Esophagus muscularis mucosa (tissue), 4 donors: ENCODE measurements at regions not wholly inside any gene's neighbourhood (a gene's known extent, or its start where the extent isn't known, plus 50 kb on each side); places are given as distances from the start of the nearest gene placed in this dataset.

Experiments
- DNase-seq: peaks from one replicate; pipeline ENCODE4 v3.0.0-alpha.2; 2017; ENCODE audit errors: extremely low spot score
- H3K27ac ChIP-seq, 4 donors: fragments of 200-600 bp; sonication (generic); replicated peaks in 1 of 4; 1 replicate in 3 of 4; 2 replicates in 1 of 4; pipeline ENCODE4 v1.5.1; 2016 to 2019; ENCODE audit warnings: mild to moderate bottlenecking in 1 of 4
- H3K27me3 ChIP-seq, 4 donors: fragments of 200-600 bp; sonication (generic); one replicate each; pipeline versions ENCODE4 v1.5.1 to v1.6.0; 2016 to 2019
- H3K36me3 ChIP-seq, 4 donors: fragments of 200-600 bp; sonication (generic); one replicate each; pipeline ENCODE4 v1.5.1; 2016 to 2019
- H3K4me1 ChIP-seq, 4 donors: fragments of 200-600 bp; sonication (generic); one replicate each; pipeline ENCODE4 v1.5.1; 2016 to 2019
- H3K4me3 ChIP-seq, 4 donors: fragments of 200-600 bp; sonication (generic); 1 replicate in 2 of 4; 2 replicates in 2 of 4; pipeline ENCODE4 v1.5.1; 2016 to 2019; ENCODE audit warnings: mild to moderate bottlenecking in 4 of 4, moderate library complexity in 1 of 4
- H3K9me3 ChIP-seq, 4 donors: fragments of 200-600 bp; sonication (generic); 1 replicate in 3 of 4; 2 replicates in 1 of 4; pipeline ENCODE4 v1.5.1; 2016 to 2019
- CTCF ChIP-seq, 3 experiments: fragments of 200-600 bp in 2 of 3; fragments of 450-650 bp in 1 of 3; sonication (generic) in 2 of 3; IDR thresholded peaks; one replicate each; pipeline ENCODE4 v1.5.1; 2017 to 2019; ENCODE audit warnings: antibody characterized with exemption in 3 of 3, mild to moderate bottlenecking in 2 of 3, moderate library complexity in 1 of 3
- EP300 ChIP-seq: sonication (generic); formaldehyde crosslinking; IDR thresholded peaks from one replicate; pipeline ENCODE4 v1.6.1; 2017; ENCODE audit warnings: antibody characterized with exemption
- POLR2A ChIP-seq: fragments of 450-650 bp; IDR thresholded peaks from one replicate; pipeline ENCODE4 v1.6.1; 2017; ENCODE audit warnings: antibody characterized with exemption, moderate library complexity, mild to moderate bottlenecking, low read depth
- POLR2AphosphoS5 ChIP-seq, 2 donors: sonication (generic); formaldehyde crosslinking; IDR thresholded peaks; one replicate each; pipeline ENCODE4 v1.6.1; 2017; ENCODE audit warnings: antibody characterized with exemption in 2 of 2
- WGBS: methylation state at CpG from one replicate; pipeline ENCODE4 v1.1.5; 2018; 5-methylcytosine and 5-hydroxymethylcytosine counted together
- intact Hi-C: fragments of 100-400 bp; cut with DNase I; formaldehyde crosslinking; loops from one replicate; pipeline ENCODE4 v1.15.1; 2023
- small RNA-seq, 3 donors: library from RNA; depleted of rRNA; stranded (forward); fragments of <200 nt; gene quantifications; one replicate each; pipeline ENCODE3, GENCODE V24; 2016

GRCh38 chr18:35919179-35919578 lies 53.3 kb upstream of the RMP24 start:
- whole genome bisulfite sequencing, result 84% methylated on average over 2 of the region's 2 CpGs
- no peak overlapping the region for H3K4me3 ChIP-seq
- no peak for TF ChIP-seq EP300
- no peak for TF ChIP-seq CTCF (IDR thresholded peaks at IDR 0.05)
- TF ChIP-seq POLR2A, result no peak
- TF ChIP-seq POLR2AphosphoS5 (IDR thresholded peaks at IDR 0.05), result no peak

GRCh38 chr18:35920623-35921022 lies 51.9 kb upstream of the RMP24 start:
- H3K4me3 ChIP-seq, result no peak overlapping the region
- DNase-seq, result peak; percentile 55
- intact Hi-C loops, result no loop called here
- no peaks in the 10 kb centered on the region for H3K9me3 ChIP-seq
- WGBS, result 59% methylated on average over 1 of the region's 1 CpG
- H3K27me3 ChIP-seq, result no peaks in the 10 kb centered on the region
- H3K27ac ChIP-seq, result no peak overlapping the region
- no peaks in the 10 kb centered on the region for H3K36me3 ChIP-seq
- TF ChIP-seq EP300 (no peak), POLR2A (no peak)
- peaks cover 0 to 11% (median 3%) of the 10 kb centered on the region in 4 donors for H3K4me1 ChIP-seq

More at GRCh38 chr18:35919179-35919578, 53.3 kb upstream of the RMP24 start:
- peak; percentile 90 for DNase-seq
- intact Hi-C loops, result no loop called here
- Histone ChIP-seq H3K9me3 (no peaks in the 10 kb centered on the region), H3K4me1 (peaks cover 0 to 6% (median 2%) of the 10 kb centered on the region in 4 donors), H3K27ac (no peak overlapping the region), H3K36me3 (no peaks in the 10 kb centered on the region), H3K27me3 (no peaks in the 10 kb centered on the region)

Small RNA genes in the stretch of these regions (small RNA-seq; reads per million reads assigned to genes)
- gene MIR187, result 7.7 to 14.1 (median 10.8) reads per million in 3 donors
